Stimulated activated CD4-positive, alpha-beta T cell treated with anti-CD3 and anti-CD28 coated beads, Interleukin-12 subunit alpha, Interleukin-12 subunit beta, amount 100 ng/mL, for 48 hours (primary cell): ENCODE measurements at regions not wholly inside any gene's neighbourhood (a gene's known extent, or its start where the extent isn't known, plus 50 kb on each side); places are given as distances from the start of the nearest gene placed in this dataset.

Source experiments
- DNase-seq, 3 donors: peaks; one replicate each; pipeline ENCODE4 v3.0.0-alpha.2; 2020; ENCODE audit warnings: low read depth in 2 of 3, low spot score in 1 of 3

DNA sequence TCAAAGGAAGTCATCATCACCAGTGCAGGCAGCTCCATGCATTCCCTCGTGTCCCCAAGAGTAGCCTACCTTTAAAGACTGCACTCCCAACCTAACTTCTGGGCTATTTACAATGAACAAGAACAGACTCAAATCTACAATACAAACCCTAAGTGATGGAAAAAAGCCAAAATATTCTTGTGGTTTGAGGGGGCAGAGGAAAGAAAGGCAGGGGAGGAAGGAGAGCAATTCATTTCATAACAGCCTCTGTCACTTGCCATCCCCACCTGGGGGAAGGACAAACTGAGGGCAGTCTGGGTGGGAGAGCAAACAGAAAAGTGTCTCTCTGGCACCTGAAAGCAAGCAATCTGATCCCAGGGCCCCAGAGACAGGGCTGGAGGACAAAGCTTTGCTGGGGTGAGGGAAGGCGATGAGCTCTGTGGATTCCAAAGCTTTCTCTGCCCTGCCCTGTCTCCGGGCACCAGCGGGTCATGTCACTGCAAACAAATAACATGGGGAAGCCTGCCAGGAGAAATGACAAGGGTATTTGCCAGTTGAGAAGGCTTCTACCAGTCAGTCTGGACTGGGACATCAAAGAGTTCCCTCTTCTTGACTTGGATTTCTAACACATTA is 528.0 kb upstream of the TNP1 start:
- no peak for DNase-seq

GRCh38 chr2:217386041-217386440 is 526.2 kb upstream of the TNP1 start:
- no peak for DNase-seq

GRCh38 chr2:217383620-217384019 is 523.8 kb upstream of the TNP1 start:
- DNase-seq: no peak

- no peak for DNase-seq
Measured at GRCh38 chr2:217382794-217383193, 522.9 kb upstream of the TNP1 start.

- DNase-seq: no peak
Measured at GRCh38 chr2:217379807-217380206, 519.9 kb upstream of the TNP1 start.

DNA sequence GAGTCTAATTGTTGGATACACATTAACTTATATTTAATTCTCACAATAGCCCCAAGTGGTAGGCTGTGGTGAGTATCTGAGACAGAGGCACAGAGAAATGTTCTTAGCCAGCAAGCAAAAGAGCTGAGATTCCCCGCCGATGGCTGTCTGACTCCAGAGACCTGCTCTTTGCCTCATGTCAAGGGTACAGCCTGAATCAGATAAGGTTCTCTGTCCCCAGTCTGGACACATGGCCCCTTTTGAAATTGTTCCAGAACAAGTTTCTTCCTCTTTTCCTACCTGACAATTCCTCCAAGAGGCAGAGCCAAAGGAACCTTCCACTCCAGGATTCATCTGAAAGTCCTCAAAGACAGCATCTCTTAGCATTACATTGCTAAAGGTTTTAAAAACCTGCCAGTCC is 512.9 kb upstream of the TNP1 start:
- DNase-seq: no peak

DNA sequence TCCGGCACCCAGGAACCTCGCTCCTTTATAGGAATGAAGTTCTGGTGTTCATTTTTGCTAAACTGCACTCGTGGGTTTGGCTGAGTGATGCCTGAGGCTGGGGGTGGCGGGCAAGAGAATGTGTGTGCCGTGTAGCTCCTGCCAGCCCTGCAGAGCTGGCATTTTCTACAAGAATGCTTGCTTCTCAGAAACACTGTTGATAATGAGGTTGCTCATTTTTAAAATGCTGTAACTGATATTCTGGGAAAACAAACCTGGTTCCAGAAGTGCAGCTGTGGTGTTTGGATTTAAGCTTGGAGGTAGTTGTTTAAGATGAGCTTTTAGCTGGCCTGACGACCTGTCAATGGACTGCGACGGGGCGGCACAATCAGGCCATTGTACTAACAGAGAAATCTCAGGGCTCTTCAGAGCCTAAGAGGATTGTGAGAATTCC is 511.9 kb upstream of the TNP1 start:
- no peak for DNase-seq

GRCh38 chr2:217370391-217370790 is 510.5 kb upstream of the TNP1 start:
- peak in 2 of 3 donors; percentile 0 to 3 for DNase-seq

DNA sequence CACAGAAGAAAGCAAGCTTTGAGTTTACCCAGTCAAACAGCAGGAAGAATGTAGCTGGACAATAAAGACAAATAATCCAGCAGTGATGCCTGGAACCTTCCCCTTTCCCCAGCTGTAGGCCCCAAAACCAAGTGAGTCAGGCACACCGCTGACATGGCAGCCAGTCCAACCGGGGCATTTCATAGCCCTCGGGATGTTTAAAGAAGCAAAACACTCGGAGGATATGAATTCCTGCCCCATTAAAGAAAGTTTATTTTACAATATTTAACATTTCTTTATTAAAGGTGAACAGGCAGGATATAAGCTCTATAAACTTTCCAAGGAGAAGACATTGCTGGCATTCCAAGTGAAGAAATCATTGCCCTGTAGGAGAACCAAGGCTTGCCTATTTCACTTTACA is 507.6 kb upstream of the TNP1 start:
- no peak for DNase-seq

- DNase-seq: no peak
Measured at GRCh38 chr2:217366966-217367365, 507.1 kb upstream of the TNP1 start.

- no peak for DNase-seq
Measured at GRCh38 chr2:217366266-217366895, 506.5 kb upstream of the TNP1 start.

DNA sequence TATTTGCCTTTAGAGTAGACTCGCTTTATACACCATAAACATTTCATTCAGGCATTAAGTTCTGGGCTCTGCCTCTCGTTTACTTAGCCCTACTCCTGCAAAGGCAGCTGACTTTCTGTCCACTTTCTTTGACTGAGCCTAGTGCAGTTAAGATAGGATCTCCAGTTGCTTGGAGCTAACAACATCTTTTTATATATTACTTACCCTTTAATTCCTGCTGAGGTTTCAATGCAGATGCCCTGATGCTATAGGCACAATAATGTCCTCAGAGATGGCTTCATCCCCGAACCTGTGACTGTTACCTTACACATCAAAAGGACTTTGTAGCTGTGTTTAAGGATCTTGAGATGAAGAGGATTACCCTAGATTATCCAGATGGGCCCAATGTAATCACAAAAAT is 505.8 kb upstream of the TNP1 start:
- no peak for DNase-seq

GRCh38 chr2:217364224-217364623 is 504.4 kb upstream of the TNP1 start:
- no peak for DNase-seq

GRCh38 chr2:217363470-217363869 is 503.6 kb upstream of the TNP1 start:
- no peak for DNase-seq

GRCh38 chr2:217362710-217363109 is 502.8 kb upstream of the TNP1 start:
- no peak for DNase-seq

- DNase-seq: no peak
Measured at GRCh38 chr2:217362286-217362685, 502.4 kb upstream of the TNP1 start.

- no peak for DNase-seq
Measured at GRCh38 chr2:217361483-217361880, 501.6 kb upstream of the TNP1 start.

DNA sequence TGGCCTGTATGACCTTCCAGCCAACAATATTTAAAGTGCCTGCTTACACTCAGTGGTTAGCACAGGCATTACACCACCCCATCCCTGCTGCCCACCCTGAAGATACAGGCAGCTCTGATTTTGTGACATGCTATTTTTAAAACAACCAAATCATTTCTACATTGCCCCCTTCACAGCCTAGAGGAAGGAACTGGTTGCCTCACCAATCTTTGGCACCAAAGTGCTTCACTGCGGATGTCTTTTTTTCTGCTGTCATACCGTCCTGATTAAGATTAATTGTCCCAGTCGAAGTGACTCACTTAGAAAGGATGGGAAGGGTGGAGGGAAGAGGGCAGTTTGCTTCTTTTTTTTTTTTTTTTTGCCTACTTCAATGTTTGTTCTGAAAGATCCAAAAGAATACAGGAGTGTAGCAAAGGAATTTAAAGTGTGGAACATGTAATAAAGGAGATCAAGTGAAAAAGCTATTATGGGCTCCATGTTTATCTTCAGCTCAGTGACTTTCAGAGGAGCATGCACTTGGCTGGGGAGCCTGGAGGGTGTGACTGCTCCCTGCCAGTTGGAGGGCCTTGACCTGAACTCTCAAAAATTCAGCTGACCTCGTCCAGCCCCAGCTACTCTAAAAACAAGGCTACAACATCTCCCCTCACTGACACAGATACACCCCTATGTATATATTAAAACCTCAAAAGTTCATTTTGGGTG is 501.1 kb upstream of the TNP1 start:
- no peak for DNase-seq

- no peak for DNase-seq
Measured at GRCh38 chr2:217360111-217360510, 500.2 kb upstream of the TNP1 start.

DNA sequence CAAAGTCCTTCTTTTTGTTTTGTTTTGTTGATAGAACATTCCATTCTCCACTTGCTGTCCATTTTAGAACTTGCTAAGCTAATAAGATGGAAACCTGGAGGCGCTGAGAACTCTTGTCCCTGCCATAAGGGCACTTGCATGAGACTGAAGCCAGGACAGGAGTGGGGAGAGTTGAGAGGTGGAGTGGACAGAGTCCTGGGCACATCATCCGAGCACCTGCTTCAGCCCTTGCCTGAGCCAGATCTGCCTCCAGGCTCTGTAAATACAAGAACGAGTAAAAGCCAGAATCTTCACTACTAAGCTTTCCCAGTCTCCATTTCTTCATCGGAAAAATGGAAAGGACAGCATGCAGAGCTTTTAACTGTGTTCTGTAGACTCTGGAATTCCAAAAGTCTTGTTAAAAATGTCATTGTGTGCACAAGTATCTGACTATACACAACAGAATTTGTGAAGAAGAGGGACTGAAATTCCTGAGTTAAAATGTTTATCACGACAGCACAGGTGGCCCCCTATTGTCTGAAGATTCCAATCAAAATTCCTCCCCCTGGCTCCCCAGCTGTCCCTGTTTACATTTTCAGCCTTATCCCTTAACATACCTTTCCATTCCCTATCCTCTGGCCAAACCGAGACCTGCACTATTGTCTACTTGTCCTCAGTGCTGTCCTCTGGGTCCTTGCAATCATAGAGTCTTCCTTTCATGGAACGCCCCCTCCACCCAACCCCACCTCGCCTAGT is 498.2 kb upstream of the TNP1 start:
- no peak for DNase-seq

DNA sequence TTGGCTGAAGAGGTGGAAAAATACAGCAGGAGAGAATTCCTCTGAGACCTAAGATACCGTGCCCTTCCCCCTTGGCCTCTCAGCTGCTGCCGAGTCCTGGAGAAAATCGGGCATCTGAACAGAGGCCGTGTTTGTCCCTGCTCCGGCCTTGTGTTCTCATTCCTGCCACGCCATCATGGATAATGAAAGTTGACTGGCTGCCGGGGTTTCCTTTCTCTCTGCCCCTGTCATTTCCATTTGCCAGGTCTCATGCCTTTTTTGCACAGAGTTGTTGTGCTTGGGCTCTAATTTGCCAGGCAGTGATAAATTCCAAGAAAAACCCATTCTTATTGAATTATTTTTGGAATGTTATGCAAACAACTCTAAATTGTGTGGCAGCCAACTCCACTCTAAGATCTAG is 496.9 kb upstream of the TNP1 start:
- no peak for DNase-seq

DNA sequence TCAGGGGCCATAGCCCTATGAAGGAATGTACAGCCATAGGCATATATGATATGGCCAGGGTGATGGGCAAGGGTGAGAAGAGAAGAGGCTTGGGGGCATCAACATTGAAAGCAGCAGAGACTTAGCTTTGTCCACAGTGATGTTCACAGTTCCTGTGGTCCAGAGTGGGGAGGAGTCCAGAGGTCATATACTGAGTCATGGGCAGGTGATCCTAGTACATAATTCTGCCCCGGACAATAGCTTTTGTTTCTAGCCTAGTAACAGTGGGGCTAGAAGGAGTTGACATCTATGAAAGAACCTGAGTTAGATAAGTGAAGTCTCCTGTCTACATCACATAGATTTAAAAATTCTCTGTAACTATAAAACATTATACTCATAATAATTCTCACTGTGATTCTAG is 496.3 kb upstream of the TNP1 start:
- no peak for DNase-seq
